HCT116 (cell line): ENCODE measurements at regions not wholly inside any gene's neighbourhood (a gene's known extent, or its start where the extent isn't known, plus 50 kb on each side); places are given as distances from the start of the nearest gene placed in this dataset.
"Not testable (repeated sequence)": the region's sequence is repeated elsewhere in the genome, so short reads cannot be mapped to it uniquely, and the experiment has no call there.

Experiments
- ATAC-seq: fragments of 200-7000 bp; cut with Tn5 transposase; 2 replicates; pipeline ENCODE4 v1.9.1; 2020; ENCODE audit warnings: mild to moderate bottlenecking, moderate library complexity
- BruUV-seq: library from RNA; stranded (reverse); fragments of 400-500 nt; replicated peaks from 2 replicates; lab custom pipeline; 2021; lab: Mats Ljungman, UMichigan
- CTCF ChIA-PET: fragments of 300-600 bp; sonication (Branson Sonifier 250); formaldehyde crosslinking; loops from one replicate; lab custom pipeline; 2021; ENCODE audit warnings: antibody characterized with exemption; lab: Charles Lee
- POLR2A ChIA-PET: fragments of 300-600, 350-600 bp; sonication (Branson Sonifier 250); formaldehyde crosslinking; loops from one replicate; lab custom pipeline; 2021; ENCODE audit warnings: antibody characterized with exemption; lab: Charles Lee
- RAD21 ChIA-PET, 2 experiments: fragments of 300-600 bp; sonication (Branson Sonifier 250); formaldehyde crosslinking; loops; one replicate each; lab custom pipeline; 2023; ENCODE audit warnings: low total read pairs in 2 of 2; ENCODE audit not compliant: uncharacterized antibody in 2 of 2, unreplicated experiment in 2 of 2, low non-redundant PET in 1 of 2; lab: Charles Lee
- DNase-seq: peaks from one replicate; pipeline ENCODE4 v3.0.0-alpha.2; 2010; ENCODE audit warnings: low read depth, low spot score
- H2AFZ ChIP-seq: fragments of 200-600 bp; shearing (Covaris generic), sonication (generic); 2 replicates; pipeline ENCODE4 v1.6.1; 2017; ENCODE audit warnings: low read depth, mixed run types, mixed read lengths, antibody characterized with exemption, low read length; ENCODE audit not compliant: poor library complexity, severe bottlenecking
- H3K27ac ChIP-seq: 2 replicates; pipeline ENCODE4 v1.5.1; 2012; ENCODE audit warnings: low read depth, low read length
- H3K27me3 ChIP-seq: fragments of 200-600 bp; sonication (generic); 2 replicates; pipeline ENCODE4 v1.6.1; 2016; ENCODE audit warnings: mixed run types, low read length, mixed read lengths; ENCODE audit not compliant: insufficient read depth
- H3K36me3 ChIP-seq, 2 experiments: fragments of 200-500 bp in 1 of 2; fragments of 200-600 bp in 1 of 2; sonication (Bioruptor generic) in 1 of 2; sonication (generic) in 1 of 2; 2 replicates each; pipeline versions ENCODE4 v1.5.1 to v1.6.1; 2014 to 2016; ENCODE audit warnings: low read length in 2 of 2, inconsistent platforms in 1 of 2, mixed read lengths in 1 of 2, mixed run types in 1 of 2; ENCODE audit not compliant: insufficient read depth in 2 of 2, control insufficient read depth in 1 of 2
- H3K4me1 ChIP-seq, 2 experiments: fragments of 200-600 bp in 1 of 2; sonication (generic) in 1 of 2; 2 replicates each; pipeline versions ENCODE4 v1.5.1 to v1.6.1; 2012 to 2017; ENCODE audit warnings: low read length in 2 of 2, inconsistent platforms in 1 of 2, mild to moderate bottlenecking in 1 of 2, mixed read lengths in 1 of 2, mixed run types in 1 of 2, moderate library complexity in 1 of 2; ENCODE audit not compliant: insufficient read depth in 2 of 2, control insufficient read depth in 1 of 2
- H3K4me2 ChIP-seq: fragments of 200-600 bp; sonication (generic); 2 replicates; pipeline ENCODE4 v1.6.1; 2017; ENCODE audit warnings: mixed run types, low read length, mixed read lengths
- H3K4me3 ChIP-seq, 2 experiments: fragments of 200-600 bp in 1 of 2; sonication (generic) in 1 of 2; replicated peaks in 1 of 2; 2 replicates each; pipeline ENCODE4 v1.5.1; 2011 to 2016; ENCODE audit warnings: low read length in 2 of 2, control low read depth in 1 of 2, low read depth in 1 of 2, mild to moderate bottlenecking in 1 of 2, mixed read lengths in 1 of 2, mixed run types in 1 of 2
- H3K79me2 ChIP-seq: fragments of 200-600 bp; sonication (generic); 2 replicates; pipeline ENCODE4 v1.6.1; 2017; ENCODE audit warnings: mild to moderate bottlenecking, mixed run types, low read length, moderate library complexity, mixed read lengths; ENCODE audit not compliant: insufficient read depth
- H3K9ac ChIP-seq: fragments of 200-600 bp; sonication (generic); 2 replicates; pipeline ENCODE4 v1.6.1; 2016; ENCODE audit warnings: low read length, mixed read lengths
- H3K9me2 ChIP-seq: fragments of 200-600 bp; sonication (generic), shearing (Covaris generic); 2 replicates; pipeline ENCODE4 v1.6.1; 2017; ENCODE audit warnings: mixed run types, mild to moderate bottlenecking, moderate library complexity; ENCODE audit not compliant: insufficient read depth
- H3K9me3 ChIP-seq, 2 experiments: fragments of 200-500 bp in 1 of 2; fragments of 200-600 bp in 1 of 2; sonication (Bioruptor generic) in 1 of 2; sonication (generic) in 1 of 2; 2 replicates each; pipeline ENCODE4 v1.6.1; 2014 to 2017; ENCODE audit warnings: low read length in 2 of 2, mixed read lengths in 2 of 2, inconsistent platforms in 1 of 2, low read depth in 1 of 2, mild to moderate bottlenecking in 1 of 2, mixed run types in 1 of 2, moderate library complexity in 1 of 2; ENCODE audit not compliant: control insufficient read depth in 1 of 2, insufficient read depth in 1 of 2
- H4K20me1 ChIP-seq: fragments of 200-600 bp; sonication (generic), shearing (Covaris generic); 2 replicates; pipeline ENCODE4 v1.6.1; 2017; ENCODE audit warnings: mixed run types, mild to moderate bottlenecking, moderate library complexity; ENCODE audit not compliant: insufficient read depth
- CBX3 ChIP-seq: IDR thresholded peaks from 2 replicates; pipeline ENCODE4 v1.6.1; 2012; ENCODE audit warnings: low read depth
- CEBPB ChIP-seq: IDR thresholded peaks from 2 replicates; pipeline ENCODE4 v1.6.1; 2012; ENCODE audit warnings: low read depth
- EGR1 ChIP-seq: IDR thresholded peaks from 2 replicates; pipeline ENCODE4 v1.6.1; 2012; ENCODE audit warnings: low read depth
- FOSL1 ChIP-seq: IDR thresholded peaks from 2 replicates; pipeline ENCODE4 v1.6.1; 2012; ENCODE audit warnings: low read depth
- JUND ChIP-seq: IDR thresholded peaks from 2 replicates; pipeline ENCODE4 v1.6.1; 2012
- intact Hi-C: fragments of 100-400 bp; cut with micrococcal nuclease; formaldehyde crosslinking; loops from 2 replicates; pipeline ENCODE4 v1.10.0; 2022
- TF ChIP-seq, protein P1 (sequence below): IDR thresholded peaks from 2 replicates; pipeline ENCODE4 v1.6.1; 2012

DNA sequence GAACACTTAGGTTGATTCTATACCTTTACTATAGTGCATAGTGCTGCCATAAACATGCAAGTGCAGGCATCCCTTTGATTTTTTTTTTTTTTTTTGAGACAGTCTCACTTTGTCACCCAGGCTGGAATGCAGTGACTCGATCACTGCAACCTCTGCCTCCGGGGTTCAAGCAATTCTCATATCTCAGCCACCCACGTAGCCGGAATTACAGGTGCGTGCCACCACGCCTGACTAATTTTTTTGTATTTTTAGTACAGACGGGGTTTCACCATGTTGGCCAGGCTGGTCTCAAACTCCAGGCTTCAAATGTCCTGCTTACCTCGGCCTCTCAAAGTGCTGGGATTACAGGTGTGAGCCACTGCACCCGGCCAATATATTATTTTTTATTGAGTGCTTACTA, 140.0 kb upstream of the OLIG3 start:
- BruUV-seq, H3K79me2 ChIP-seq, DNase-seq, H3K4me3 ChIP-seq, RAD21 ChIA-PET, CTCF ChIA-PET, H2AFZ ChIP-seq, H4K20me1 ChIP-seq, H3K36me3 ChIP-seq, H3K9me2 ChIP-seq, intact Hi-C loops, H3K9me3 ChIP-seq, H3K27me3 ChIP-seq, H3K27ac ChIP-seq, POLR2A ChIA-PET, H3K9ac ChIP-seq: not testable (repeated sequence)
- peak overlapping the region; percentile 19; the same call in 1 of the 2 replicates for H3K4me2 ChIP-seq
- peaks cover 4 to 22% of the 10 kb centered on the region in 2 experiments; a peak in 3 of 4 replicates for H3K4me1 ChIP-seq
- peak; percentile 54; the same call in 1 of the 2 replicates for ATAC-seq
- TF ChIP-seq EGR1 (peak; percentile 55; the same call in 1 of the 2 replicates), FOSL1 (peak; percentile 25; the same call in 1 of the 2 replicates), JUND (peak; percentile 24; the same call in 1 of the 2 replicates), CEBPB (peak; percentile 25; the same call in 1 of the 2 replicates)

DNA sequence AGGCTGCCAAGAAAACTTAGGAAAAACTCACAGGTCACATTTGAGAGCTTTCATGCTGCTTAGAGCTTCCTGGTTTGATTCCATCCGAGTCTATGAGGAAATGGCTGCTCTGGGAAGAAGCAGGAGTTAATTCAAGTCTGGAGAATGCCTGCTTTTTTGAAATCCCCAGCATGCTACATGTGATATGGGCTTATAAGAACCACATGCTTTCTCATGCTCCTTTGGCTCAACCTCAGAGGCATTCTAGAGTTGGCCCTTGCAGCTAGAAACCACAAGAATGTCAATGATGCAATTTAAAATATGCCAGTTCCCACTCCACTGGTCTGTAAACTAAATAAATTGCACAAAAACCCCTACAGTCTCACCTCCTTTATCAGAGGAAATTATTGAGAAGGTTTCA, 142.9 kb upstream of the OLIG3 start:
- no peak for DNase-seq
- intact Hi-C loops = no loop called here
- Histone ChIP-seq H3K4me3 (no peak overlapping the region), H3K79me2 (no peaks in the 10 kb centered on the region), H4K20me1 (no peaks in the 10 kb centered on the region), H3K27me3 (no peaks in the 10 kb centered on the region), H2AFZ (peak overlapping the region; percentile 48), H3K4me1 (peaks cover 4 to 22% of the 10 kb centered on the region in 2 experiments; a peak in 3 of 4 replicates), H3K9ac (no peak overlapping the region), H3K9me2 (no peaks in the 10 kb centered on the region), H3K36me3 (no peaks in the 10 kb centered on the region), H3K27ac (no peak overlapping the region), H3K4me2 (peak overlapping the region; percentile 35), H3K9me3 (no peaks in the 10 kb centered on the region)
- CTCF ChIA-PET = interaction anchor here (1.4 kb wide), 1 partner anchor 367 kb away, joined by 5 read pairs; no protein-coding TSS in a partner anchor
- ATAC-seq = peak; percentile 59
- BruUV-seq = no TSS peak
- POLR2A ChIA-PET = no interaction called here
- RAD21 ChIA-PET = interaction anchor here in 1 of 2 experiments (0.5 kb wide), 1 partner anchor 383 kb away, joined by 4 read pairs; no protein-coding TSS in a partner anchor
- no peak for TF ChIP-seq EGR1
- TF ChIP-seq, protein P1, sequence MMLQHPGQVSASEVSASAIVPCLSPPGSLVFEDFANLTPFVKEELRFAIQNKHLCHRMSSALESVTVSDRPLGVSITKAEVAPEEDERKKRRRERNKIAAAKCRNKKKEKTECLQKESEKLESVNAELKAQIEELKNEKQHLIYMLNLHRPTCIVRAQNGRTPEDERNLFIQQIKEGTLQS = 0 out of 2 replicates have a peak, but pooled peaks have one; percentile 33
- TF ChIP-seq FOSL1 = no peak
- TF ChIP-seq CBX3 = 0 out of 2 replicates have a peak, but pooled peaks have one; percentile 14
